Colonic mucosa (tissue), 4 donors: ENCODE measurements at regions not wholly inside any gene's neighbourhood (a gene's known extent, or its start where the extent isn't known, plus 50 kb on each side); places are given as distances from the start of the nearest gene placed in this dataset.
"Not testable (repeated sequence)": the region's sequence is repeated elsewhere in the genome, so short reads cannot be mapped to it uniquely, and the experiment has no call there.

ENCODE experiments used
- DNase-seq: peaks from one replicate; pipeline ENCODE4 v3.0.0-alpha.2; 2020
- H3K27ac ChIP-seq: fragments of 200-600 bp; one replicate; pipeline ENCODE4 v1.8.0; 2021
- H3K27me3 ChIP-seq: fragments of 200-600 bp; one replicate; pipeline ENCODE4 v1.8.0; 2021
- H3K36me3 ChIP-seq: fragments of 200-600 bp; one replicate; pipeline ENCODE4 v1.8.0; 2021
- H3K4me1 ChIP-seq: fragments of 200-600 bp; one replicate; pipeline ENCODE4 v1.8.0; 2021; ENCODE audit warnings: mild to moderate bottlenecking
- H3K4me3 ChIP-seq: fragments of 200-600 bp; one replicate; pipeline ENCODE4 v1.8.0; 2021
- H3K9ac ChIP-seq, 2 donors: one replicate each; pipeline ENCODE4 v1.7.0; 2013; ENCODE audit warnings: control low read depth in 2 of 2, low read depth in 2 of 2, low read length in 2 of 2
- H3K9me3 ChIP-seq: fragments of 200-600 bp; one replicate; pipeline ENCODE4 v1.8.0; 2021
- intact Hi-C: fragments of 100-400 bp; cut with DNase I; formaldehyde crosslinking; loops from one replicate; pipeline ENCODE4 v1.14.1; 2022
- TF ChIP-seq, protein P1 (sequence below): fragments of 200-600 bp; IDR thresholded peaks from one replicate; pipeline ENCODE4 v1.8.0; 2022; ENCODE audit warnings: antibody characterized with exemption, mild to moderate bottlenecking
- donor health status: healthy.
- donor health status: DM: no; HTN: no; CAD: no.
- donor health status: DM: no; HTN: no; CAD: no.

DNA sequence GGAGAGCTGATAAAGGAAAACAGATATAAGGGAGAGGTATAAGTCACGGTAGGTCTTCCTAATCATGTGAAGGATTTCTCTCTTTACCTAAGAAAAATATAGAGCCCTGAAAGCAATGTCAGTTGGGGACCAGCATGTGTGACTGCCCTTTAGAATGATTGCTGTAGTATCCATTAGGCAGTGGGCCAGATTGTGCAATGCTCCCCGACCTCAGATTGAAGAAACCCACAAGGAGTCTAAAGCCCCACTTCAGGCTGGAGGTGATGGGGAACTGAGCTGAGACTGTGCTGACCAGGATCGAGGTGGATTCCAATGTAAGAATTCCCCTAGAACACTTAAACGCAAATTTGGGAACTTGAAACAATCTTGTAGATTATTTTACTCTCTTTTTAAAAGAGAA is 614.4 kb downstream of the LIG4 start:
- no peak for DNase-seq
- Histone ChIP-seq H3K36me3 (no peaks in the 10 kb centered on the region), H3K4me1 (no peaks in the 10 kb centered on the region), H3K4me3 (no peak overlapping the region), H3K27ac (no peak overlapping the region), H3K27me3 (no peaks in the 10 kb centered on the region), H3K9me3 (no peaks in the 10 kb centered on the region), H3K9ac (no peak overlapping the region)
- TF ChIP-seq, protein P1, sequence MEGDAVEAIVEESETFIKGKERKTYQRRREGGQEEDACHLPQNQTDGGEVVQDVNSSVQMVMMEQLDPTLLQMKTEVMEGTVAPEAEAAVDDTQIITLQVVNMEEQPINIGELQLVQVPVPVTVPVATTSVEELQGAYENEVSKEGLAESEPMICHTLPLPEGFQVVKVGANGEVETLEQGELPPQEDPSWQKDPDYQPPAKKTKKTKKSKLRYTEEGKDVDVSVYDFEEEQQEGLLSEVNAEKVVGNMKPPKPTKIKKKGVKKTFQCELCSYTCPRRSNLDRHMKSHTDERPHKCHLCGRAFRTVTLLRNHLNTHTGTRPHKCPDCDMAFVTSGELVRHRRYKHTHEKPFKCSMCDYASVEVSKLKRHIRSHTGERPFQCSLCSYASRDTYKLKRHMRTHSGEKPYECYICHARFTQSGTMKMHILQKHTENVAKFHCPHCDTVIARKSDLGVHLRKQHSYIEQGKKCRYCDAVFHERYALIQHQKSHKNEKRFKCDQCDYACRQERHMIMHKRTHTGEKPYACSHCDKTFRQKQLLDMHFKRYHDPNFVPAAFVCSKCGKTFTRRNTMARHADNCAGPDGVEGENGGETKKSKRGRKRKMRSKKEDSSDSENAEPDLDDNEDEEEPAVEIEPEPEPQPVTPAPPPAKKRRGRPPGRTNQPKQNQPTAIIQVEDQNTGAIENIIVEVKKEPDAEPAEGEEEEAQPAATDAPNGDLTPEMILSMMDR: no peak
- intact Hi-C loops: no loop called here

DNA sequence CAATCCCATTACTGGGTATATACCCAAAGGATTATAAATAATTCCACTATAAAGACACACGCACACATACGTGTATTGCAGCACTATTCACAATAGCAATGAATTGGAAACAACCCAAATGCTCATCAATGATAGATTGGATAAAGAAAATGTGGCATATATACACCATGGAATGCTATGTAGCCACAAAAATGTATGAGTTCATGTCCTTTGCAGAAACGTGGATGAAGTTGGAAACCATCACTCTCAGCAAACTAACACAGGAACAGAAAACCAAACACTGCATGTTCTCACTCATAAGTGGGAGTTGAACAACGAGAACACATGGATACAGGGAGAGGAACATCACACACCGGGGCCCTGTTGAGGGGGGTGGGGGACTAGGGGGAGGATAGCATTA is 619.0 kb downstream of the LIG4 start:
- H3K36me3 ChIP-seq, H3K9ac ChIP-seq, DNase-seq, H3K9me3 ChIP-seq, H3K4me3 ChIP-seq, H3K4me1 ChIP-seq, H3K27ac ChIP-seq, H3K27me3 ChIP-seq, intact Hi-C loops: not testable (repeated sequence)

DNA sequence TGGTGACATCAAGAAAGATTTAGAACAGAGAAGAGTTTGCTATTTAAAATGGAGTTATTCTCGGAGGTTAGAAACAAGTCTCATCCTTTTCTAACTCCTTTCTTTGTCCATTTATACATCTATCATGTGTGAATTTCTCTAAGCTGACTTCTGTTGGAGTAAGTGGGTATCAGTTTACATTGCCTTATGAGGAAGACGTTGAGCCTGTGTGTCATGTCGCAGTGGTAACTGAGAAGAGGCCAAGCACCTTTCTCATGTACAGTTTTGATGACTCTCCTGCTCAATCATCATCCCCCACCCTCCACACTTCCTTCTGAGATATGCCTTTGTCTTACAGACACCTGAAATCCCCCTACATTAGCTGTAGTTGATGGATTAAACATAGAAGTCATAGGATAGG is 624.8 kb downstream of the LIG4 start:
- Histone ChIP-seq H3K27me3 (no peaks in the 10 kb centered on the region), H3K9ac (no peak overlapping the region), H3K9me3 (no peaks in the 10 kb centered on the region), H3K4me1 (no peaks in the 10 kb centered on the region), H3K27ac (no peak overlapping the region), H3K4me3 (no peak overlapping the region), H3K36me3 (no peaks in the 10 kb centered on the region)
- intact Hi-C loops: no loop called here
- no peak for DNase-seq
- TF ChIP-seq, protein P1: no peak

DNA sequence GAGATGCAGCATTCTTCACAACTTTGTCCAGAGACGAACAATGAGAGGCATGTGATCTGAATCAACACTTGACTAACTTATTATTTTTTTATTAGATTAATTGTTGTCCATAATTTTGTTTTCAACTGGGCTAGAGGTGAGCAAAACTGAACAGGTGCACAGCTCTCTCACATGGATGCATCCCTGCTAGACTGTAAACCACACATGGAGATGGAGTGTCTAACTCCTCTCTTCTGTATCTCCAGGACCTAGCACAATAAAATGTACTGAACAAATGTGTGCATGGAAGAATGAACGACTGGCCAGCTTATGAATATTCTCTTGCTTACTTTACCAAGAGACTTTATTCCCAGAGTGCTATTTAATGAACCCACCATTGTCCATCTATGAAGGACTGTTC is 627.7 kb downstream of the LIG4 start:
- intact Hi-C loops: no loop called here
- H3K27ac ChIP-seq: no peak overlapping the region

DNA sequence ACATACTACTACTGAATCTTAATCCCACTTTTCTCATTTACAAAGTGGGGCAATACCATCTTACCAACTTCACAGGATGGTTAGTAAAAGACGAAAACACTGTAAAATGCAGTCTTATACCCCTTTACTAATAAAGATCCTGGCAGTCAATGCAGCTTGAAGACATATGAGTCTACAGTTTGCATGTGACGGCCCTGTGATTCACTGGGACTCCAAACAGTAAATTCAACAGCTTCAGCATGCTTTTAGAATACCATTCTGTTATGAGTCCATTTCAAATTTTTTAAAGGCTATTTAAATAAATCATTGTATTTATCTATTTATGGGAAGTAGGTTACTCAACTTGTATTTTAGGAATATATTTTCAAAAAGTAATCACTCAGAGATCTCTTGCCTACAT is 629.1 kb downstream of the LIG4 start:
- Histone ChIP-seq H3K4me3 (no peak overlapping the region), H3K27ac (no peak overlapping the region), H3K4me1 (no peaks in the 10 kb centered on the region), H3K36me3 (no peaks in the 10 kb centered on the region), H3K9me3 (no peaks in the 10 kb centered on the region), H3K9ac (no peak overlapping the region), H3K27me3 (no peaks in the 10 kb centered on the region)
- intact Hi-C loops: no loop called here
- DNase-seq: no peak
- TF ChIP-seq, protein P1: no peak

More for the DNA sequence above, 627.7 kb downstream of the LIG4 start:
- no peaks in the 10 kb centered on the region for H3K9me3 ChIP-seq
- DNase-seq: no peak
- no peak overlapping the region for H3K4me3 ChIP-seq
- TF ChIP-seq, protein P1: no peak
- H3K27me3 ChIP-seq: no peaks in the 10 kb centered on the region
- no peak overlapping the region for H3K9ac ChIP-seq
- H3K36me3 ChIP-seq: no peaks in the 10 kb centered on the region
- H3K4me1 ChIP-seq: no peaks in the 10 kb centered on the region

DNA sequence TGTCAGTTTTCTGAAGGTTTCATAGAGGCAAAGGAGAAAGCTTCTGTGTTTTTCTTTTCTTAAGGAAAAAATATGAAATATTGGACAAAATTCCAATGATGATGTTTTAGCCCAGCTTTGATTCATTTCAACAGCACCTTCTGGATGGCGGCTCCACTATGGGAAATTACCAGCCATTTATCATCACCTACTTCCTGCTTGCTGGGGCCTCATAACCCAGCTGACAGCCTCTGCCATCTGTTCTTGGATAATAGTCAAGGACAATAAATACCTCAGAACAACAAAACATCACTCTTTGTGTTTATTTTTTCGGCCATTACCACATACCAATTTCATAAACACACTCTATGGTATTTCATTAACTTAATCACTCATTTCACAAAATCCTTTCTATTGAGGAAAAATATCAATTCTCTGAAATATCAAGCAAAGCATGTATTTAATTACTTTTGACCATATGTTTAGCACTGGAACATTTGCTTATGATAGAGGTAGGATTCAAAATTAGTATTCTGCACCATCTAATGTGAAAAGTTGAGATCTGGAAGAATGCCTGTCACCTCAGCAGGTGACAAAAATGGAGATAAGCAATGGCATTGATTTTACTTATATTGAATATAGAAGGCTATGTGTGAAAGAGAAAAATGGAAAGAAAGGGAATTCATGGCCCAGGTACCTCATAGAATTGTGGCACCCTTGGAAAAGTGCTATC is 629.7 kb downstream of the LIG4 start:
- H3K4me1 ChIP-seq: no peaks in the 10 kb centered on the region
- no peak overlapping the region for H3K27ac ChIP-seq
- TF ChIP-seq, protein P1: no peak
- H3K9me3 ChIP-seq: no peaks in the 10 kb centered on the region
- no peaks in the 10 kb centered on the region for H3K27me3 ChIP-seq
- intact Hi-C loops: no loop called here
- no peak overlapping the region for H3K4me3 ChIP-seq
- H3K9ac ChIP-seq: no peak overlapping the region
- H3K36me3 ChIP-seq: no peaks in the 10 kb centered on the region
- no peak for DNase-seq
